Erythroblast (primary cell): ENCODE measurements at regions not wholly inside any gene's neighbourhood (a gene's known extent, or its start where the extent isn't known, plus 50 kb on each side); places are given as distances from the start of the nearest gene placed in this dataset.
"Not testable (repeated sequence)": the region's sequence is repeated elsewhere in the genome, so short reads cannot be mapped to it uniquely, and the experiment has no call there.

Experiments
- GATA1 ChIP-seq: IDR thresholded peaks from 2 replicates; pipeline ENCODE4 v1.6.1; 2011; ENCODE audit warnings: low read depth, mild to moderate bottlenecking, control low read depth, low read length, moderate library complexity
- POLR2A ChIP-seq: IDR thresholded peaks from 2 replicates; pipeline ENCODE4 v1.6.1; 2011; ENCODE audit warnings: mild to moderate bottlenecking, low read length

- TF ChIP-seq POLR2A, GATA1: not testable (repeated sequence)
Observed at GRCh38 chr6:106721189-106721588, 91.8 kb downstream of the QRSL1 start.
